ENCODE measurements at regions not wholly inside any gene's neighbourhood (a gene's known extent, or its start where the extent isn't known, plus 50 kb on each side); places are given as distances from the start of the nearest gene placed in this dataset.

DNA sequence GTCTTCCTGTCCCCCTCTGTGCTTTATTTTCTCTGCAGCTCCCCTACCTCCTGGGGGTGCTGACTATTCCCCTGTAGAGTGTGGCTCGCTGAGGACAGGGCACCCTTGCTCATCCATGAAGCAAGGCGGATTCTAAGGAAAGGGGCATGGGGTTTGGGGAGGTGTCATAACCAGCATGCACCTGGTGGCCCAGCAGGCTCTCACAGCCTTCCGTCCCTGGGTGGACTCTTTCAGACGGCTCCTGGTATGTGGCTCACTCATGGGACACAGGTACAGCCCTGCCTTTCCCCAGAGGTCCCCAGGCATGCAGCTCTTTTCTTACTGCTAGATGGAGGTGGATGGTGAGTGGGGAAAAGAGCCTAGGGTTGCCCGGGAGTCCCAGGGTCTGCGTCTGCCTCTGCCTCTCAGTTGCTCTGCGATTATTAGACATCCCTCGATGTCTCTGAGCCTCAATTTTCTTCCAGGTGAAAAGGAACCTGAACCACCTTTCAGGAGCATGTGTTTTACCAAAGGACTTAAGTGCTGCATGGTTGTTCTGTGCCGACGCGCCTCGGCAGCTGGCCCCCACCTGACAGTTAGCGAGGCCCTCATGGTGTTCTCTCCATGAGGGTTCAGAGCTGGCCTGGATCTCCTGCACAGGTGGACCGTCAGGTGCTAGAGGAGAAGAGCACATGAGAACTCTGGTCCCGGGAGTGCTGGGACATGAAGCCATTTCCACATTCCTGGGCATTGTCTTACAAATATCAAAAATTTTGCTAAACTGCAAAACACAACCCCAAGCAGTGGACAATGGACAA is 172.5 kb upstream of the SHH start:
- no peak for FAIRE-seq

DNA sequence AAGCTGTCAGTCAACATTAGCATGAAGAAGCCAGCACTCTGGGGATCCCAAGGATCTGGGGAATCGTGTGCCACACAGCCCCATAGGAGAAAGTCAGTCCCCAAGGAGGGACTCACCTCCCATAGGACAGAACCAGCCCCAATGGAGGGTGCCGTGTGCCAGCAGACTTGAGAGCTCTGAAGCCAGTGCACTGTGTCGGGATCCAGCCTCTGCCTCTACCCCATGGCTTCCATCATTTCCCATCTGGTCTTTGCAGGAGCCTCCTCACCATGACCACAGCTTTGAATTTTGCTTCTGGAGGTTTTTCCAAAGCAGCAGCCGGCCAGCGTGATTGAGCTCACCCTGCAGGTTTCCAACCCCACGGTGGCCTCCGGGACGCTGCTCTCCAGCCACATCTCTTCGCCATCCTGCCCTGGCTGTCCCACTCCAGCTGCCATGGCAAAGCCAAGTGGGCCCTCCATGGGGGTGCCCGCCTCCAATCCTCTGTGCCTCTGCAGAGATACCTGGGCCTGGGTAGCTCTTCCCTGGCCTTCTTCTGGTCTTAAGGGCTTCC is 171.8 kb upstream of the SHH start:
- FAIRE-seq, result no peak

DNA sequence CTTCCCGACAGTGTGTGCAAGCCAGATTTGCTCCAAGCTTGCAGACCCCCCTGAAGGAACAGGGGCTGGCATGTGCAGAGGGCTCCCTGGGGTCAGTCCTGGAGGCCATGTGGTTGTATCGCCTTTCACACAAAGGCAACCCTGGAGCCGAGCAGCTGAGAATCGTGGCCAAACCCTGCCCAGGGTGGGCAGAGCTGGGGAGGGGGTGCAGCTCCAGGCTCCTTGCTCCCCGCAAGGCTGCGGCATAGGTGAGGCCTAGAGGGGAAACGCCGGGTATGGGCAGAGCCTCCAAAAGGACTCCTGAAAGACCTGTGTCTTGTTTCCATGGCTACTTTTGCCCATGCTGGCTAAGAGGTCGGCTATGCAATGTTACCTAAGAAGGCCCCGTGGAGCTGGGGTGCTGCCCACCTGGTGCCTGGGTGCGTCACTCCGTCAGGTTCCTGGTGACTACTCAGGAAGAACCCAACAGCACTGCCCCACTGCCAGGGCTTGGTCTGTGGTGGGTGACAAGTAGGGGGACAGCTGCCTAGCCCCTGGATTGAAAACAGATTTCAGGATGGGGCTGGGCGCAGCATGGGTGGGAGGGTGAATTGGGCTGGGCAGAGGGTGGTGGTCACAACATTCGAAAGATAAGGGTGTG is 171.0 kb upstream of the SHH start:
- FAIRE-seq, result no peak

DNA sequence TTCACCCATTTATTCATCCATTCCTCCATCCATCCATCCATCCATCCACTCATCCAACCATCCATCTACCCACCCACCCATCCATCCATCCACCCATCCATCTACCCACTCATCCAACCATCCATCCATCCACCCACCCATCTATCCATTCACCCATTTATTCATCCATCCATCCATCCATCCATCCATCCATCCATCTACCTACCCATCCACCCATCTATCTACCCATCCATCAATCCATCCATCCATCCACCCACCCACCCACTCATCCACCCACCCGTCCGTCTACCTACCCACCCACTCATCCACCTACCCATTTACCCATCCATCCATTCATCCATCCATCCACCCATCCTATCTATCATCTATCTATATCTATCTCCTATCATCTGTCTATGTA is 169.4 kb upstream of the SHH start:
- no peak for FAIRE-seq

DNA sequence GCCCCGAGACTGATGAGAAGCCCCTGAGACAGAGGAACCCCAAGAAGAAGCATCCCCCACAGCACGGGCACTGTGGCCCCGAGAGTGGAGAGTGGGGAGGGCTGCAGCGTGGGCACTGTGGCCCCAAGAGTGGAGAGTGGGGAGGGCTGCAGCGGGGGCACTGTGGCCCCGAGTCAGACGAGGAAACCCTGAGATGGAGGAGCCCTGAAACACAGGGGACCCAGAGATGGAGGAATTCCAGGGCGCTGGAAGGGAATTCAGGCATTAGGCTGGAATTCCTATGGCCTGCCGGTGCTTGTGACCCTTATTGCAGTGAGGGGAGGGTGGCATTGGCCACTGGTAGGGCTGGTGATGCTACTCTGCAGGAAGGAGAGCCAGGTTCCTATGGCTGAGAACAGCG is 168.6 kb upstream of the SHH start:
- no peak for FAIRE-seq

DNA sequence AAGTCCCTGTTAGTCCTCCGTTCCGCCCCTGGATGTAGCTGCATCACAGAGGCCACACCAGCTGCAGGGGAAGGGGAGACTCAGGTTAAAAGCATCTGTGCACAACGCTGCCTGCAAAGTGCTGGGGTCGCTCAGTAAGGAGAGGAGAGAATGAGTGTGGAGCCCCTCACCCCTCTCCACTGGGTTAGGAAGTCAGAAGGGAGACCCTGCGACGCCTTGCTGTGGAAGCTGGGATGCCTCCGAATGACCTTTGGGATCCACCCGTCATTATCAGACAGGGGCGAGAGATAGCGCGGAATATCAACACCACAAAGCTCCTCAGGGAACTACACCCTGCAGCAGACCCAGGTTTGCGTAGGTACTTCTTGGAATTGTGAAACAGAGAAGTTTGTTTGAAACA is 167.7 kb upstream of the SHH start:
- FAIRE-seq, result no peak

DNA sequence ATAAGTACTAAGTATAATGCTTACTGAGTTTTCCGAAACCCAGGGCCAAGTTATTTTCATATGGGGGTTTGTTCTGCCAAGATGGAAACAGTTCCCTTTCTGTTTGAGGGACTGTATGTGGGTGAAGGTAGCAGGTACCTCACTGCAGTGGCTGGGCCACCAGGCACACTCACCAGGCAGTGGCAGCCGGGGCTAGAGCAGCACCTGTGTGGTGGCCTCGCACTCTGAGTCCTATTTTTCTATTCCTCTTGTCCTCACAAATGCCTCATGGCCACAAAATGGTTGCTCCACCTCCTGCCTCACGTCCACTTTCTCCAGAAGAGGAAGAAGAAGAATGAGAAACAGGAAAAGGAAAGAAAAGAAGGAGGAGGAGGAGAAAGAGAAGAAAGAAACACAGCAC is 167.3 kb upstream of the SHH start:
- no peak for FAIRE-seq

DNA sequence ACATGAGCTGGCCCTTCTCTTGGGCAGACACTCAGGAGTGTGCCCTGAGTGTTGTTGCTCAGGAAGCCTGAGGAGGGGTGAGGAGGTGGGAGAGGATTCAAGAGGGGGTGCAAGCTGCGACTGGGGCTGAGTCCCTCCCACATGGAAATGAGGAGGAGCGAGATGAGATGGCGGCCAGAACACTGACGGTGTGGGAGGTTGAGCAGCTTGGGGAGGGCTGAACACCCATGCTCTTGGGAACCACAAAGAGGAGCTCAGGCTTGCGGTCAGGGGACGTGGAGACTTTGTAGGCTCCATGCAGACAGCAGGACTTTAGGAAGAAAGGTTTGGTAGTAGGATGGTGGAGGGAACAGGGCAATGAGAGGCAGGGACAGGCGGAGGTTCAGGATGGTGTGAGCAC is 163.2 kb upstream of the SHH start:
- FAIRE-seq, result no peak

DNA sequence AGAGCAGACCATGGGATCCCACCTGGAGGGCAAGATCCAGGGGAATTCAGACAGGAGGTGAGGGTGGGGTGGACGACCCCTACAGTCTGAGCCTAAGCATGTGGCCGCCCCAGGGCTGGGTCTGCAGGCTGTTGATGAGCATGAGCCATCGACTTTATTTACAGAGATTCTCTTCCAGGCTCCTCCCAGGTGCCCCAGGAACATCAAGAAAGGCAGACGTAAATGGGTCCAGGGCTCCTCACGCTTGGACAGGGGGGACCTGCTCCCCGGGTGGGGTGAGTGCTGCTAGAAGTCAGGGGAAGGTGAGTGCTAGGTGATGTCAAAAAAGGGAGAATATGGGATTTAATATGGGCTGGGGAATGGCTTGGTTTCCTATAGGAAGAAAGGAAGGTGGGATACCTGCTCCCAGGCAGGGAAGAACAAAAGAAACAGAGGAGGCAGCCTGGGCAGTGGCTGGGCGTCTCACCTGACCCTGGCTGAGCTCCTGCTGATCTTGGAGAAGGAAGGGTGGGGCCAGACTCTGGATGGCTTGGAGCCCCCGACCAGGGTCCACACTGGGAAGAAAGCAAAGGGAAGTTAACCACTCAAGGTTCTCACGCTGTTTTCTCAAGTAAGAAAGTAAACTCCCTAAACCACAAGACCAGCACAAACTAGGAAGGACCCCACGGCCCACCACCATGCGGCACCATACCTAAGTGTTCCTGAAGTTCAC is 162.1 kb upstream of the SHH start:
- FAIRE-seq, result no peak

DNA sequence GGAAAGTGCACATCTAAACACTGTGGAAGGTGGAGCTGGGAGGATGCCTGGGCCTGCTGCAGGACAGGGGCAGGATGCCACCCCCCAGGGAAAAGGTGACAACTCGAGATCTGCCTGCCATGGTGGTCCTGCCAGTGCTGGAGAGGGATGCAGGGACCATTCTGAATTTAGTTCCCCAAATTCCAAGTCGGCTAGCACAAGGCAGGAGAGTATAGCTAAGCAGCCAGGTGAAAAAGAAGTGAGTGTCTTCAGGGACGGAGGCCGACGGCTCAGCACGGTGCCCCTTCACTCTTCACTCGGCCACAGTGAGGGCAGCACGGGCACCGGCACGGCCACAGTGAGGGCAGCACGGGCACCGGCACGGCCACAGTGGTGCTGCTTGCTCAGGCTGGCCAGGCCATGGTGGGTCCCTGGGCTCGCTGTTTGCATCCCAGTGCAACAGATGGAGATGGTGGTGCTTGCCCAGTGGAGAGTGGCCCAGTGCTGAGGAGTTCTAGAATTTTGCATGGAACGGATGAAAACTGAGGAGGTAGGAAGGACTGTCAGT is 161.3 kb upstream of the SHH start:
- FAIRE-seq, result no peak

DNA sequence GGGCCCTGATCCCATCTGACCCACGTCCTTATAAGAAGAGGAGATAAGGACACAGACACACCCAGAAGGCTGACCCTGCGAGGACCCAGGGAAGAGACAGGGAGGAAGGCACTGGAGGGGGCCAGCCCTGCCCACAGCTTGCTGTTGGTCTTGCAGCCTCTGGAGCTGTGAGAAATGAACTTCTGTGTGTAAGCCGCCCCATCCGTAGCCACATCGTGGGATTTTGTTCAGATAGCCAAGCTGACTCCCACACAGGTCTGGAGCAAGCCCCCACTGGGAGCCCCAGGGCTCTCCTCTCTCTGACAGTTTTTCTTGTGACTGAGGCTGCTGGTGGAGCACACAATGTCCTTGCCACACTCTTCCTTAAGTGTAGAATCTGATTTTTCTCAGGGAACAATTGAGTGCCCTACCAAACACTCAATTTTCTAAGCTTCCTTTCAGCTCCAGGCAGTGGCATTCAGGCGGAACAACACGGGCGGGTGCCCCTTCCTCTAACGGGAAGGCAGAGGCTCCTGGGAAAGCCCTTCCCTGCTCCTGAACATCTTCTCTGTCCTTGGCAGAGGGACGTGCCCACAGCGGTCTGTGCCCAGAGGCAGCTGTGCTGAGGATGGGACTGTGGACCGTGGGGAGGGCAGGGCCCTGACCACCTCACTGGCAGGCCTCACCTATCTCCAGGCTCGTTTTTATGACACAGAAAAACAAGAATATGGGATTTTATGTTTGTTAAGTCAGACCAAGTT is 160.6 kb upstream of the SHH start:
- FAIRE-seq, result no peak

DNA sequence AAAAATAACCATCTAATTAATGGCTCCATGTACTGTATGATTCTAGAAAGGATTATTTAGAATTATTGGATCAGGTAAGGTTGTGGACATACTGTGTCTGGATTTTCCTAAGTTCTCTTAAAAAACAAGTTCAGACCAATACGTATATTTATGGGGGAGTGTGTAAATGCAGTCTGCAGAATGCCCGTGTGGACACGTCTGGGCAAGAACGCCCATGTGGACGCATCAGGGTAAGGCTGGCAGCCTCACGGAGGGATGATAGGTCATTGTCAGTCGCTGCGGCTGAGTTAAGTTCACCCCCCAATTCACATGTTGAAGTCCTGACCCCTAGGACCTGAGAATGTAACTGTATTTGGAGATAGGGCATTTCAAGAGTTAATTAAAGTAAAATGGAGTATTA is 160.0 kb upstream of the SHH start:
- FAIRE-seq, result no peak

DNA sequence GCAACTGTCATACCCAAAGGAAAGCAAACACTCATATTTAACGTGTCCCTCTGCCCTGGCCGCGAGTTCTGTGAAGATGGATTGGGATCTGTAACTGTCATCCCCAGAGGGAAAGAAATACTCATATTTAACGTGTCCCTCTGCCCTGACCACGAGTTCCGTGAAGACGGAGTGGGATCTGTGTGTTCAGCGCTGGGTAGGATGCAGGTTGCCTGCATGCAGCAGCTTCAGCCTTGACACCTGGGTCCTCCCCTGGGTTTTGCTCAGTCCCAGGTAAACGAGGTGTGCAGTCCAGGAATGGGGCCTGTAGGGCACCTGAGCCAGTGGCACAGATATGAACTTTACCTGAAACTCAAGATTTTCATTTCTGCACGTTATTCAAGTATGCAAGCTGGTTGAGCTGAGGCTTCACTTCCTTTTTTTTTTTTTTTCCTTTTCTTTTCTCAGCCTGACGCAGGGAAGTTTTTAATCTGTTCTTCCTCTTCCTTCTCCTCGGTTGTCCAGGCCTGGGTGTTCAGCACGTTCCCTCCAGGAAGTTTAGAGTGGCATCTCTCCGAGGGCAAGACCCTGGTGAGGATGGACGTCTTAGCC is 159.0 kb upstream of the SHH start:
- no peak for FAIRE-seq

DNA sequence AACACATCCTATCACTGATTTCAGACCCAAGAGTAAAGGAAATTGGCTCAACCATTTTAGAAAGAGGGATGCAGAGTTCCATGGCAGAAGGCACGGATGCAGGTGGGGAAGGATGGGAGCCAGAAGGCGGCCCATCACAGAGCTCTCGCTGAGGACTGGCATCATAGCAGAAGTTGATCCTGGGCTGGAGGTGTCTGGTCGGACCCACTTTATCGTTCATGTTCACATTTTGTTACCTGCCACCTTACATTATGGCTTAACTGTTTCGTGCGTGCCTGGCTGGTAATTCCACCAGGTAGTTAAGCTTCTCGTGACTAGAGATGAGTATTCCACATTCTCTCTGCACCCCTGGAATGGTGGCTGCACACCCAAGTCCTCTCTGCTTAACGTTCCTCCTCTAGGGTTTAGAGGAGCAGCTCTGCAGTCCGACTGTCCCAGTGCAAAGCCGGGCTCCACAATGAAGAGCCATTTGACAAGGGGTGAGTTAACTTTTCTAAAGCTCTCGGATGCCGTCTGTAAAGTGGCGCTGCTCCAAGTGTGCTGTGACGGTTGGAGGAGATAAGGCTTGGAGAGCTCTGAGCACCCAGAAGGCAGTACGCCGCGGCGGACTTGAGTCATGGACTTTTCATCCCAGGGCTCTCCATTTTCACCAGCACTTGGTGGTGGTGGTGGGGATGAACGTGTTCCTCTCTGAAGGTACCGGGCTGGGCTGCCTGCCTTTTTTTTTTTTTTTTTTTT is 157.1 kb upstream of the SHH start:
- FAIRE-seq, result no peak

DNA sequence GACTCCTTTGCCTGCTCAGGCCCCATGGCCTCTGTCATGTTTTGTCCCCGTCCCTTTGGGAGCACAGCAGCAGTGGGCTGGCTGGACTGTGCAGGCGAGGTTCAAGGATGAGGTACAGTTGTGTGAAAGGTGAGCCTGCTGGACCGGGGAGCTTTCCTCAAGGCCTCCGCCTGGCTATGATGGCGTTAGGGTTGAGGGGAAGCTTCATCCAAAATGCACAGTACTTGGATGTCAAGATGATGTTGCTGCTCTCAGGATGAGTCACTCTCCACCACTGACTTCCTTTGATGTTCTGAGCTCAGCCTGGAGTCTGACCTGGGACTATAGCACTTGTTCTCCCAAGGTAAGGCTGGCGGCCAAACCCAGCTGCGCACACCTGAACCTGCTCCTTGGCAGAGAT is 152.7 kb upstream of the SHH start:
- FAIRE-seq, result no peak

DNA sequence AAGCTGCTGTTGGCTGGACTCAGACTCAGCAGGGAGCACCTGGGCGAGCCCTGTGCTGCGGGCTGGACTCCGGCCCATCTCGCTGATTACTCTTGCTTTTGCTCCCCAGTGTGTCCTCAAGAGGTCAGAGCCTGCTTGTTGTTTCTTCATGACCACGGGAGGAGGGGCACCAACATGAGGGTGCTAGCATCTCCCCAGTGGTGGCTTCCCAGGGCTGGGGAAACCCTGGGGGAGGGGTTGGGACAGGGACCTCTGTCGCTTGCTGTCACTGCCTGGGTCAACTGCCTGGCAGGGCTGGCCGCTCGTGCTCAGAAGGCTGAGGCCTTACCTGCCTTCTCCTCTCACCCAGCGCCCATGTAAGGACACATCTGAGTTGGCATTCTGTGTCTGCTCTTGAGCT is 152.3 kb upstream of the SHH start:
- FAIRE-seq, result no peak

DNA sequence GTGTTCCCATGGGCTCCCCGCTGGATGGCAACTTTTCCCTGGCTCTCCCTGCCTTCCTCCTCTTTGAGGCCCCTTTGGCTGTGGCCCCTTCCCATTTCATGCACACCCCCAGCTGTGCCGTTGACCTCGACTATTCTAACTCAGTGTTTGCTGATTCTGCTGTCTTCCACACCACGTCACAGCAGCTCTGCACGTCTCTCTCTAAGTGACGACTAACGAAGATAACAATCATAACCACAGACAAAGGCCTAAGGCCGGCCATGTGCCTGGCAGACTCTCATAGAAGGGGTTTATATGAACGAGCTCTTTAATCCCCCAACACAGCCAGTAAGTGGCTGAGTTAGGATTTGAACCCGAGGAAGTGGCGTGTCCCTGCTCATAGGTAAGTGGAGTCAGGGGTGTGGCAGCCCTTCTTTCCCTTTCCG is 151.5 kb upstream of the SHH start:
- FAIRE-seq, result no peak

DNA sequence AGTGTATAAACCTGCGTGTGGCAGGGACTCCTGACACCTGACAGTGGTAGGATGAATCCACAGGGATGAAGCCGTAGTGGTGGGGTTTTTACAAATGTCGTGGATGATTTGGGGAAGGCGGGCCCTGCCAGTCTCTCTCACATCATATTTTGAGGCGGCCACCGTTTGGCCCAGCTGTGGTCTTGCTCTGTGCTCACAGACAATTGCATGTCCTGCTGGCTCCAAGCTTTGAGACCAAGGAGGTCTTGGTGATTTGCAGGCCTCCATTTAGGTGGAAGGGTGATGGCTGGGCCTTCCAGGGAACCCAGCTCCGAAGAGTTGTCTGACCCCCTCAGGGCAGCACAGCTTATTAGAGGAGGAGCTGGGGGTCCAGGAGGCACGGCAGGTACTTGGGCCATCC is 151.1 kb upstream of the SHH start:
- FAIRE-seq, result no peak

DNA sequence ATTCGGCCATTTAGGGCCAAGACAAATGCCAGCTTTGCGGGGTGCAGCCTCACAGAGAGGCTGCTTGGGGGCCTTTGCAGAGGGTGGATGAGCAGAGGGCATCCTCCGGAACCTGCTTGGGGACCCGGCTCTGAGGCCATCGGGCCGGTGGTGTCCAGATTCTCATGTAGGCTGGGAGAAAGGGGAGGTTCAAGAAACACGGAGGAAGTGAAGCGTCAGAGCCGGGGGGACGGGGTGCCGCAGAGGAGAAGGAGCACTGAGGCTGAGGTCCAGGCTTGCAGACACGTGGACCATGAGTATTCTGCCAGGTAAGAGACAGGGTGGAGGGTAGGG is 150.7 kb upstream of the SHH start:
- FAIRE-seq, result no peak

DNA sequence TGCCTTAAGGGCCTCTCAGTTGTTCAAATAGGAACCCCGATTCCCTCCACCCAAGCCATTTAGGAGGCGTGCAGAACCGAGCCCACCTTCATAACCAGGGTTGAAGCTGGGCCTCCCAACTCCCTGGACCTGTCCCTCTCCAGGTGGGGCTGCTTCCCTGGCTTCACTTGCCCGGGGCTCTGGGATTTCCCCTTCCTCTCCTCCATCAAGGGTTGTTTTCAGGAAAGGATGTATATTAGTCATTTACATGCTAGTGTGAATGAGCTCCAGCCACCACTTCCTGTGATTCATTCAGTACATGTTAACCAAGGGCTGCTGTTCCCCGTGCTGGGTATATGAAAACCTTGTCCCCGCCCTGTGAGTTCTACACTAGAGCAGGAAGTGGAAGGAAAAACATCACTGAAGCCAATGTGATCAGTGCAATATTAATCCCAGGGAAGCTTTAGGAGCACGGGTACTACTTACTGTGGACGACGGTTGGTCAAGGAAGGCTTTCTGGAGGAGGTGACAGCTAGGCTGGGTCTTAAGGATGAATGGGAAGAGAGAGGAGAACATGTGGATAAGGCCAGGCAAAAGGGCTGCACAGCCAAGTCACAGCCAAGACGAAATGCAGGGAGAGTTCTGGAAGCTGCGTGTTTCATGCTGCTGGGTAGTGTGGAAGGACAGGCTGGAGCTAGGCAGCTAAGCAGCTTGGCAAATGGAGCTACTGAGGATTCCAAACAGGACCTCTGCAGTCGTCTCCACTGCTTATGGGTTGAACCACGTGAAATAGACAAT is 150.1 kb upstream of the SHH start:
- no peak for FAIRE-seq
